GM12878 (cell line): ENCODE measurements at regions not wholly inside any gene's neighbourhood (a gene's known extent, or its start where the extent isn't known, plus 50 kb on each side); places are given as distances from the start of the nearest gene placed in this dataset.

Source experiments
- ATAC-seq: fragments of 200-7000 bp; cut with Tn5 transposase; 3 replicates; pipeline ENCODE4 v1.9.1; 2020; ENCODE audit warnings: mild to moderate bottlenecking, moderate library complexity
- BruUV-seq: library from RNA; stranded (reverse); fragments of 400-500 nt; replicated peaks from 2 replicates; lab custom pipeline; 2021; lab: Mats Ljungman, UMichigan
- CTCF ChIA-PET: fragments of 300-600 bp; sonication (Branson Sonifier 250); formaldehyde crosslinking; extraction: SDS; loops from one replicate; lab custom pipeline; 2021; ENCODE audit warnings: inconsistent platforms; lab: Yijun Ruan, JAX
- POLR2A ChIA-PET: fragments of 350-600 bp; formaldehyde crosslinking; extraction: SDS; loops from one replicate; lab custom pipeline; 2021; ENCODE audit warnings: inconsistent platforms; lab: Charles Lee
- RAD21 ChIA-PET: fragments of 300-600 bp; sonication (Branson Sonifier 250); formaldehyde crosslinking; loops from one replicate; lab custom pipeline; 2023; ENCODE audit warnings: antibody characterized with exemption; ENCODE audit not compliant: unreplicated experiment; lab: Charles Lee
- SMC1A ChIA-PET: fragments of 300-600 bp; sonication (Branson Sonifier 250); formaldehyde crosslinking; loops from one replicate; lab custom pipeline; 2023; ENCODE audit not compliant: unreplicated experiment, uncharacterized antibody; lab: Charles Lee
- DNase-seq: peaks from one replicate; pipeline ENCODE4 v3.0.0-alpha.2; 2011; ENCODE audit warnings: low read depth, low spot score
- FAIRE-seq: peaks from 3 replicates; lab custom pipeline; 2011; peaks lifted over from hg19 to GRCh38; lab: Jason Lieb, UNC
- H2AFZ ChIP-seq: 2 replicates; pipeline ENCODE4 v1.6.0; 2011; ENCODE audit warnings: low read depth, low read length, control low read depth; ENCODE audit not compliant: control insufficient read depth
- H3K27ac ChIP-seq: 2 replicates; pipeline ENCODE4 v1.5.1; 2011; ENCODE audit warnings: control low read depth; ENCODE audit not compliant: control insufficient read depth, insufficient read depth
- H3K27me3 ChIP-seq, 2 experiments: replicated peaks in 1 of 2; 2 replicates each; pipeline versions ENCODE4 v1.6.0 to v1.6.1; 2011; ENCODE audit warnings: low read length in 1 of 2; ENCODE audit not compliant: control insufficient read depth in 2 of 2, insufficient read depth in 2 of 2
- H3K36me3 ChIP-seq, 2 experiments: 2 replicates each; pipeline ENCODE4 v1.5.1; 2011; ENCODE audit warnings: low read length in 1 of 2; ENCODE audit not compliant: control insufficient read depth in 2 of 2, insufficient read depth in 2 of 2
- H3K4me1 ChIP-seq: 2 replicates; pipeline ENCODE4 v1.6.1; 2011; ENCODE audit warnings: mild to moderate bottlenecking, low read length, moderate library complexity, mixed read lengths; ENCODE audit not compliant: control insufficient read depth, insufficient read depth
- H3K4me2 ChIP-seq: 2 replicates; pipeline ENCODE4 v1.6.0; 2011; ENCODE audit warnings: control low read depth; ENCODE audit not compliant: control insufficient read depth, insufficient read depth
- H3K4me3 ChIP-seq: fragments of 200-600 bp; sonication (generic); 2 replicates; pipeline ENCODE4 v1.5.1; 2016
- H3K79me2 ChIP-seq: 2 replicates; pipeline ENCODE4 v1.6.0; 2011; ENCODE audit warnings: low read length; ENCODE audit not compliant: control insufficient read depth, insufficient read depth
- H3K9ac ChIP-seq: 2 replicates; pipeline ENCODE4 v1.8.0; 2011; ENCODE audit warnings: low read length, control low read depth, mixed read lengths; ENCODE audit not compliant: control insufficient read depth, insufficient read depth
- H3K9me3 ChIP-seq: replicated peaks from 3 replicates; pipeline ENCODE4 v1.5.1; 2011; ENCODE audit warnings: mild to moderate bottlenecking, low read length; ENCODE audit not compliant: control insufficient read depth, insufficient read depth
- H4K20me1 ChIP-seq: 2 replicates; pipeline ENCODE4 v1.6.0; 2011; ENCODE audit not compliant: control insufficient read depth, insufficient read depth
- ATF7 ChIP-seq: fragments of 450-650 bp; IDR thresholded peaks from 2 replicates; pipeline ENCODE4 v1.6.1; 2016; ENCODE audit warnings: low read depth, mild to moderate bottlenecking
- BCL11A ChIP-seq: IDR thresholded peaks from 2 replicates; pipeline ENCODE4 v1.6.1; 2011; ENCODE audit warnings: low read depth, low read length
- BMI1 ChIP-seq: fragments of 450-650 bp; IDR thresholded peaks from 2 replicates; pipeline ENCODE4 v1.6.1; 2016; ENCODE audit warnings: mild to moderate bottlenecking, moderate library complexity, borderline replicate concordance
- CEBPB ChIP-seq, 2 experiments: fragments of 150-350 bp in 1 of 2; IDR thresholded peaks; 2 replicates each; pipeline ENCODE4 v1.6.1; 2012 to 2014; ENCODE audit warnings: low read depth in 2 of 2, low read length in 2 of 2, borderline replicate concordance in 1 of 2, inconsistent platforms in 1 of 2
- CHD4 ChIP-seq: fragments of 200-600 bp; sonication (generic); IDR thresholded peaks from 2 replicates; pipeline ENCODE4 v1.6.1; 2016; ENCODE audit warnings: mild to moderate bottlenecking
- KAT2A ChIP-seq: conservative IDR thresholded peaks from 2 replicates; pipeline ENCODE4 v1.6.1; 2011; ENCODE audit warnings: low read depth, low read length; ENCODE audit not compliant: control insufficient read depth
- KLF5 ChIP-seq: fragments of 450-650 bp; IDR thresholded peaks from 2 replicates; pipeline ENCODE4 v1.6.1; 2014; ENCODE audit warnings: mild to moderate bottlenecking; ENCODE audit not compliant: partially characterized antibody
- NRF1 ChIP-seq: conservative IDR thresholded peaks from 2 replicates; pipeline ENCODE4 v1.6.1; 2011; ENCODE audit warnings: mild to moderate bottlenecking, low read depth, low read length, improper control_type of control experiment
- SRF ChIP-seq, 2 experiments: IDR thresholded peaks; 2 replicates each; pipeline ENCODE4 v1.6.1; 2011; ENCODE audit warnings: low read depth in 2 of 2, low read length in 2 of 2, mild to moderate bottlenecking in 1 of 2, moderate library complexity in 1 of 2
- WGBS: methylation state at CpG from one replicate; pipeline ENCODE4 v1.1.6; 2016; ENCODE audit warnings: low lambda C conversion rate; ENCODE audit not compliant: insufficient replicate concordance, insufficient coverage; ENCODE audit errors: missing lambda C conversion rate; 5-methylcytosine and 5-hydroxymethylcytosine counted together
- in situ Hi-C: fragments of 300-500 bp; cut with MboI; formaldehyde crosslinking; loops from 9 replicates; pipeline ENCODE4 v1.14.3; 2018; ENCODE audit warnings: mixed read lengths
- intact Hi-C: fragments of 100-400 bp; cut with micrococcal nuclease; formaldehyde crosslinking; loops from one replicate; pipeline ENCODE4 v1.14.2; 2022; ENCODE audit not compliant: unreplicated experiment
- TF ChIP-seq, protein P1 (sequence below): IDR thresholded peaks from 2 replicates; pipeline ENCODE4 v1.6.1; 2011; ENCODE audit warnings: mild to moderate bottlenecking, low read depth, low read length, moderate library complexity; ENCODE audit not compliant: insufficient replicate concordance
- TF ChIP-seq, protein P2 (sequence below): fragments of 150-350 bp; IDR thresholded peaks from 2 replicates; pipeline ENCODE4 v1.6.1; 2016; ENCODE audit warnings: low read depth, low read length
- TF ChIP-seq, protein P3 (sequence below): fragments of 450-650 bp; IDR thresholded peaks from 2 replicates; pipeline ENCODE4 v1.6.1; 2017; ENCODE audit warnings: mild to moderate bottlenecking, moderate library complexity

DNA sequence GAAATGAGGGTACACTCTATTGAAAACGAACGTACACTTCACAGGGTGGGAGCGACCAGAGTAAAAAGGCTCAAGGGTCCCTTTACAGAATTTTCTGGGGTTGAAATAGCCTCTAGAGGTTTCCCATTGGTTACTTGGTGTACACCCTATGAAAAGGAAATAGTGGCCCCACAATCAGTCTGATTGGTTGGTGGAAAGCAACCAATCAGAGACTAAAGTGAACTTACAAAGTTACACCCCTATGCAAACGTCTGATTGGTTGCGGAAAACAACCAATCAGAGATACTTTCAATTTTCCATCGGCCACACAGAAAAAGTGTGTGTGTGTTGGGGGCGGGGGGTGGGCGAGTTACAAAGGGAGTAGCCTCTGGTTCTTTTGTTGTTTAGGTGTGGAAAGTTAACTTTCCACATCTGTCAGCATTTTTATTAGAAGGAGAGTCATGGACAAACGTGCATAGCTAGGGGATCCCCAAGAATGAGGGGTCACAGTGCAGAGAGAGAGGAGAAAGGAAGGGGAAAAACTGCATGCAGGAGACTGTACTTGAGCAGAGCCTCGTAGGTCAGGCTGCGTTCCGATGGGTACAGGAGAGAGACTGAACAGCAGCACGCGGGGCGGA, 1152.1 kb downstream of the TBC1D22A start:
- Histone ChIP-seq H3K27me3 (no peaks in the 10 kb centered on the region), H3K27ac (no peak overlapping the region), H3K4me3 (no peak overlapping the region), H3K9ac (no peak overlapping the region), H3K9me3 (no peaks in the 10 kb centered on the region; the same call in 2 of the 3 replicates), H3K4me2 (no peak overlapping the region), H3K36me3 (no peaks in the 10 kb centered on the region), H2AFZ (no peak overlapping the region), H4K20me1 (no peaks in the 10 kb centered on the region), H3K4me1 (peaks cover 16% of the 10 kb centered on the region), H3K79me2 (no peaks in the 10 kb centered on the region)
- ChIA-PET POLR2A (no interaction called here), CTCF (no interaction called here), RAD21 (no interaction called here), SMC1A (no interaction called here)
- ATAC-seq (no peak), FAIRE-seq (no peak), DNase-seq (no peak)
- in situ Hi-C loops (no loop called here), intact Hi-C loops (loop anchor here (5.0 kb wide), 1 partner anchor 183 kb away; no protein-coding TSS in a partner anchor)
- no TSS peak for BruUV-seq
- WGBS = 51% methylated on average over 15 of the region's 15 CpGs
- no peak for TF ChIP-seq BCL11A
- no peak for TF ChIP-seq NRF1
- TF ChIP-seq, protein P1, sequence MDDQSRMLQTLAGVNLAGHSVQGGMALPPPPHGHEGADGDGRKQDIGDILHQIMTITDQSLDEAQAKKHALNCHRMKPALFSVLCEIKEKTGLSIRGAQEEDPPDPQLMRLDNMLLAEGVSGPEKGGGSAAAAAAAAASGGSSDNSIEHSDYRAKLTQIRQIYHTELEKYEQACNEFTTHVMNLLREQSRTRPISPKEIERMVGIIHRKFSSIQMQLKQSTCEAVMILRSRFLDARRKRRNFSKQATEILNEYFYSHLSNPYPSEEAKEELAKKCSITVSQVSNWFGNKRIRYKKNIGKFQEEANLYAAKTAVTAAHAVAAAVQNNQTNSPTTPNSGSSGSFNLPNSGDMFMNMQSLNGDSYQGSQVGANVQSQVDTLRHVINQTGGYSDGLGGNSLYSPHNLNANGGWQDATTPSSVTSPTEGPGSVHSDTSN = no peak
- TF ChIP-seq, protein P2, sequence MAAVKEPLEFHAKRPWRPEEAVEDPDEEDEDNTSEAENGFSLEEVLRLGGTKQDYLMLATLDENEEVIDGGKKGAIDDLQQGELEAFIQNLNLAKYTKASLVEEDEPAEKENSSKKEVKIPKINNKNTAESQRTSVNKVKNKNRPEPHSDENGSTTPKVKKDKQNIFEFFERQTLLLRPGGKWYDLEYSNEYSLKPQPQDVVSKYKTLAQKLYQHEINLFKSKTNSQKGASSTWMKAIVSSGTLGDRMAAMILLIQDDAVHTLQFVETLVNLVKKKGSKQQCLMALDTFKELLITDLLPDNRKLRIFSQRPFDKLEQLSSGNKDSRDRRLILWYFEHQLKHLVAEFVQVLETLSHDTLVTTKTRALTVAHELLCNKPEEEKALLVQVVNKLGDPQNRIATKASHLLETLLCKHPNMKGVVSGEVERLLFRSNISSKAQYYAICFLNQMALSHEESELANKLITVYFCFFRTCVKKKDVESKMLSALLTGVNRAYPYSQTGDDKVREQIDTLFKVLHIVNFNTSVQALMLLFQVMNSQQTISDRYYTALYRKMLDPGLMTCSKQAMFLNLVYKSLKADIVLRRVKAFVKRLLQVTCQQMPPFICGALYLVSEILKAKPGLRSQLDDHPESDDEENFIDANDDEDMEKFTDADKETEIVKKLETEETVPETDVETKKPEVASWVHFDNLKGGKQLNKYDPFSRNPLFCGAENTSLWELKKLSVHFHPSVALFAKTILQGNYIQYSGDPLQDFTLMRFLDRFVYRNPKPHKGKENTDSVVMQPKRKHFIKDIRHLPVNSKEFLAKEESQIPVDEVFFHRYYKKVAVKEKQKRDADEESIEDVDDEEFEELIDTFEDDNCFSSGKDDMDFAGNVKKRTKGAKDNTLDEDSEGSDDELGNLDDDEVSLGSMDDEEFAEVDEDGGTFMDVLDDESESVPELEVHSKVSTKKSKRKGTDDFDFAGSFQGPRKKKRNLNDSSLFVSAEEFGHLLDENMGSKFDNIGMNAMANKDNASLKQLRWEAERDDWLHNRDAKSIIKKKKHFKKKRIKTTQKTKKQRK = no peak
- TF ChIP-seq ATF7 = no peak
- TF ChIP-seq KAT2A = no peak
- TF ChIP-seq, protein P3, sequence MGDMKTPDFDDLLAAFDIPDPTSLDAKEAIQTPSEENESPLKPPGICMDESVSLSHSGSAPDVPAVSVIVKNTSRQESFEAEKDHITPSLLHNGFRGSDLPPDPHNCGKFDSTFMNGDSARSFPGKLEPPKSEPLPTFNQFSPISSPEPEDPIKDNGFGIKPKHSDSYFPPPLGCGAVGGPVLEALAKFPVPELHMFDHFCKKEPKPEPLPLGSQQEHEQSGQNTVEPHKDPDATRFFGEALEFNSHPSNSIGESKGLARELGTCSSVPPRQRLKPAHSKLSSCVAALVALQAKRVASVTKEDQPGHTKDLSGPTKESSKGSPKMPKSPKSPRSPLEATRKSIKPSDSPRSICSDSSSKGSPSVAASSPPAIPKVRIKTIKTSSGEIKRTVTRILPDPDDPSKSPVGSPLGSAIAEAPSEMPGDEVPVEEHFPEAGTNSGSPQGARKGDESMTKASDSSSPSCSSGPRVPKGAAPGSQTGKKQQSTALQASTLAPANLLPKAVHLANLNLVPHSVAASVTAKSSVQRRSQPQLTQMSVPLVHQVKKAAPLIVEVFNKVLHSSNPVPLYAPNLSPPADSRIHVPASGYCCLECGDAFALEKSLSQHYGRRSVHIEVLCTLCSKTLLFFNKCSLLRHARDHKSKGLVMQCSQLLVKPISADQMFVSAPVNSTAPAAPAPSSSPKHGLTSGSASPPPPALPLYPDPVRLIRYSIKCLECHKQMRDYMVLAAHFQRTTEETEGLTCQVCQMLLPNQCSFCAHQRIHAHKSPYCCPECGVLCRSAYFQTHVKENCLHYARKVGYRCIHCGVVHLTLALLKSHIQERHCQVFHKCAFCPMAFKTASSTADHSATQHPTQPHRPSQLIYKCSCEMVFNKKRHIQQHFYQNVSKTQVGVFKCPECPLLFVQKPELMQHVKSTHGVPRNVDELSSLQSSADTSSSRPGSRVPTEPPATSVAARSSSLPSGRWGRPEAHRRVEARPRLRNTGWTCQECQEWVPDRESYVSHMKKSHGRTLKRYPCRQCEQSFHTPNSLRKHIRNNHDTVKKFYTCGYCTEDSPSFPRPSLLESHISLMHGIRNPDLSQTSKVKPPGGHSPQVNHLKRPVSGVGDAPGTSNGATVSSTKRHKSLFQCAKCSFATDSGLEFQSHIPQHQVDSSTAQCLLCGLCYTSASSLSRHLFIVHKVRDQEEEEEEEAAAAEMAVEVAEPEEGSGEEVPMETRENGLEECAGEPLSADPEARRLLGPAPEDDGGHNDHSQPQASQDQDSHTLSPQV = no peak
- no peak for TF ChIP-seq CEBPB (IDR thresholded peaks at IDR 0.05; ENCODE audit: borderline replicate concordance in 1 of 2, low read depth in 2 of 2, low read length in 2 of 2)
- no peak for TF ChIP-seq BMI1
- no peak for TF ChIP-seq SRF (IDR thresholded peaks at IDR 0.05; ENCODE audit: low read depth in 2 of 2, low read length in 2 of 2)
- no peak for TF ChIP-seq CHD4
- no peak for TF ChIP-seq KLF5
